Chondrocyte (in vitro differentiated cells): ENCODE measurements at regions not wholly inside any gene's neighbourhood (a gene's known extent, or its start where the extent isn't known, plus 50 kb on each side); places are given as distances from the start of the nearest gene placed in this dataset.

ENCODE experiments used
- DNase-seq: peaks from one replicate; pipeline ENCODE4 v3.0.0; 2021; ENCODE audit warnings: mixed read lengths, low spot score
- H3K27ac Mint-ChIP-seq: one replicate; pipeline ENCODE4 v1.8.0; 2021; ENCODE audit warnings: mild to moderate bottlenecking, moderate library complexity, mixed read lengths; ENCODE audit not compliant: unreplicated experiment
- H3K27me3 Mint-ChIP-seq: 2 replicates; pipeline ENCODE4 v1.8.0; 2021; ENCODE audit warnings: low read depth, mixed read lengths
- H3K36me3 Mint-ChIP-seq: 2 replicates; pipeline ENCODE4 v1.8.0; 2021; ENCODE audit warnings: low read depth, mixed read lengths
- H3K4me1 Mint-ChIP-seq: 2 replicates; pipeline ENCODE4 v1.8.0; 2021; ENCODE audit warnings: low read depth, mild to moderate bottlenecking, mixed read lengths
- H3K4me3 Mint-ChIP-seq: one replicate; pipeline ENCODE4 v1.8.0; 2021; ENCODE audit warnings: mild to moderate bottlenecking, moderate library complexity, mixed read lengths; ENCODE audit not compliant: unreplicated experiment
- H3K9me3 Mint-ChIP-seq: 2 replicates; pipeline ENCODE4 v1.8.0; 2021; ENCODE audit warnings: low read depth, mixed read lengths
- CTCF ChIP-seq: fragments of 200-600 bp; sonication (generic); IDR thresholded peaks from 2 replicates; pipeline ENCODE4 v1.5.0; 2021; ENCODE audit warnings: antibody characterized with exemption, mild to moderate bottlenecking, moderate library complexity

DNA sequence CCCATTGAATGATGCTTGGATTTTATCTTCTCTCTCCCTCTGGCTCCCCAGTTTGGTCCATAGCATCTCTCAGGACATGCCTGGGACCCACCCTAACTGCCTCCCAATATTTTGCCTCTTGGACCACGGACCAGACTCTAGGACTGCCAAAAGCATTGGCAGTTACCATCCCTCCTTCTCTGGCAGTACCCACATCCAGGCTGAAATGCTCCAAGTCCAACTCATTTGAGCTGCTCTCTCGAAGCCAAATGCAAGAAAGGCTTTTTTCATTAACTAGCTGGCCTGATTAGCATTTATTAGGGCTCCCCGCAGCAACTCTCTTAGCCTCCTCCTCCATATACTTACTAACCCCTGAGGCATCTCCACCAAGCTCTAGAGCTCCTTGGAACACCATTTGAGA lies 140.0 kb upstream of the GRIK3 start:
- Mint-ChIP-seq H3K36me3 (no peaks in the 10 kb centered on the region), H3K27me3 (peaks cover 3% of the 10 kb centered on the region), H3K4me3 (no peak overlapping the region), H3K27ac (no peak overlapping the region), H3K9me3 (no peaks in the 10 kb centered on the region), H3K4me1 (no peaks in the 10 kb centered on the region)
- TF ChIP-seq CTCF = no peak
- DNase-seq = no peak

- TF ChIP-seq CTCF = no peak
- Mint-ChIP-seq H3K27ac (no peak overlapping the region), H3K4me3 (no peak overlapping the region), H3K4me1 (no peaks in the 10 kb centered on the region), H3K36me3 (no peaks in the 10 kb centered on the region), H3K27me3 (peaks cover 6% of the 10 kb centered on the region), H3K9me3 (no peaks in the 10 kb centered on the region)
- DNase-seq = no peak
Measured at GRCh38 chr1:37174876-37175275, 140.6 kb upstream of the GRIK3 start.

DNA sequence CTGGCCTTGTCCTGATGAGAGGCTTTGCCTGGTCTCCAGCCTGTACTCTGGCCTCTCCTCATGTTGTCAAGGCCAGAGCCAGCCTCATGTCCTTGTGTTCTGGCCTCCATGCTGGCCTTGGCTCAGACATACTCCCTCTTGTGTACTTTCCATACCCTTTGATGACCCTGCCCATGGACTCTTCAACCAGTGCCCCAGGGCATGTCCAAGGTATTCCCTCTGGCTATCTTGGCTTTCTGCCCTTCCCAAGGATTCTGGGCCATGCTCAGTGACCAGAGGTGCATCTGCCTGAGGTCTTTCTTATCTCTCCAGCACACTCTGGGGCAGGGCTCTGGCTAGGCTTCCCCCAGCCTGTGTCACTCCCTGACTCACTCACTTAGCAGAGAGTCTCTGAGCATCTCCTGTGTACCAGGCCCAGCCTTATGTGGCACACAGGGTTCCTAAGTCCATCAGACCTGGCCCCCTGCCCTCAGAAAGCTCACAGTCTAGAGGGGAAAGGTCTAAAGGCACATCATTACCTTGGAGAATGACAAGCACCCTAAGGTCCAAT lies 141.4 kb upstream of the GRIK3 start:
- peaks cover 10% of the 10 kb centered on the region for H3K27me3 Mint-ChIP-seq
- H3K4me3 Mint-ChIP-seq = no peak overlapping the region
- no peaks in the 10 kb centered on the region for H3K9me3 Mint-ChIP-seq
- no peak overlapping the region for H3K27ac Mint-ChIP-seq
- no peaks in the 10 kb centered on the region for H3K4me1 Mint-ChIP-seq
- DNase-seq = no peak
- no peaks in the 10 kb centered on the region for H3K36me3 Mint-ChIP-seq
- no peak for TF ChIP-seq CTCF

DNA sequence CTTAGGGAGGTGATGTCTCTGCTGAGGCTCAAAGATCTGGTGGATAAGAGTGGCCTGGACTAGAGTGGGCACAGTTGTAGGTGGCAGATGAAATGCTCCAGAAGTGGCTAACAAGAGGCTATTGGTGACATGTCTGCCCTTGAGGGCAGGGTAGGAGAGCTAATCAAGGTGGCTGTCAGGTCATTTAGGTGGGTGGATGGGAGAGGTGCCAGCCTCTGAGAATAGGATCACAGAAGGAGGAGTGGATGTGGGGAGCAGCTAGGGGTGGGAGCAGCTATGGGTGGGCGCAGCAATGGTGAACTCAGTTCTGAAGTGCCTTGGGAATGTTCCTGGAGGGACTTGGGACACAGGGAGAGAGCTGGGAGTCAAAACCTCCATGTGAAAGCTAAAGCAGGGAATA lies 142.0 kb upstream of the GRIK3 start:
- TF ChIP-seq CTCF = no peak
- DNase-seq = no peak
- Mint-ChIP-seq H3K27ac (no peak overlapping the region), H3K4me3 (no peak overlapping the region), H3K27me3 (peaks cover 10% of the 10 kb centered on the region), H3K36me3 (no peaks in the 10 kb centered on the region), H3K9me3 (no peaks in the 10 kb centered on the region), H3K4me1 (no peaks in the 10 kb centered on the region)

DNA sequence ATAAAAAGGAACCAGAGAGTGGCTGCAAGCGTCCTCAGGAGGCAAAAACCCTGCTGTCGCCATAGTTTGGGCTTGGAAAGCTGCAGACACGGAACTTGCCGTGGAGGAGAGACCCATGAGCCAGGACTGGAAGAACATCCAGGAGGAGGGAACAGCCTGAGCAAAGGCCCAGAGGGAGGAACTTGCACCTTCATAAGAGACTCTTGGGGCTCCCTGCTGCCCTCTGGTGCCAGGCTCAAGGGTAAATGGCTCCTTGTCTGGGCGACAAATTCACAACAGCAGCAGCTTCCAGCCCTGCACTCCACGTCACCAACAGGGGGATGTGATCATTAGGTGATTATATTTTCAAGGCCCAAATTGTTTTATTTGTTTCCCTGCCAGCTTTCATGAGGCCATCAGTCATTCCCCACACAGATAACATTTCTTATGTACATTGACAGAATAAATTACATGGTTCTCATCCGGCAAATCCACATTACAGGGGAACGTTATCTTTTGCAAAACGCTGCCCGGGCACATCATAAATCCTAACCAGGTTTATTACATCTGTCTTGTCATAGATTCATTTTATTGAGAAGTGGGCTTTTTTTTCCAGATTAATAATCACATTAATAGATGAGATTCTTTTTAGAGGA lies 143.0 kb upstream of the GRIK3 start:
- Mint-ChIP-seq H3K4me1 (no peaks in the 10 kb centered on the region), H3K27me3 (peaks cover 10% of the 10 kb centered on the region), H3K4me3 (no peak overlapping the region), H3K27ac (no peak overlapping the region), H3K36me3 (no peaks in the 10 kb centered on the region), H3K9me3 (peaks cover under 1% of the 10 kb centered on the region)
- no peak for DNase-seq
- peak; percentile 54 for TF ChIP-seq CTCF
